Heart left ventricle (tissue), 13 donors: ENCODE measurements at regions not wholly inside any gene's neighbourhood (a gene's known extent, or its start where the extent isn't known, plus 50 kb on each side); places are given as distances from the start of the nearest gene placed in this dataset.

Experiments used
- CTCF ChIP-seq, 12 donors: fragments of 200-600 bp; sonication (generic) in 4 of 12; IDR thresholded peaks; one replicate each; pipeline versions ENCODE4 v1.5.0 to v1.8.0; 2018 to 2022; ENCODE audit warnings: antibody characterized with exemption in 12 of 12, mild to moderate bottlenecking in 5 of 12
- POLR2A ChIP-seq, 2 donors: fragments of 450-650 bp; IDR thresholded peaks; one replicate each; pipeline ENCODE4 v1.6.1; 2017; ENCODE audit warnings: antibody characterized with exemption in 2 of 2, mild to moderate bottlenecking in 2 of 2, moderate library complexity in 2 of 2
- donor health status: ischemic (EF 13 %, LVEDD 7.1; RV severe dilation, severe dysfunction).
- donor health status: DM: no; HTN: yes; CAD: no.
- donor health status: DM: no; HTN: no; CAD: no.
- donor health status: ischemic (EF 25% LVEDD 6.9; RV normal size, moderate dysfunction).
- donor health status: ischemic (EF 25% LVEDD 5.7; RV mildly dilated, moderate dysfunction).
- donor health status: ischemic (EF 35%, LVEDD 5.7; RV mildly dilated, moderate dysfunction).
- donor health status: nonischemic (EF 11% LVEDD 7.7; RV severe dilation, severe dysfunction).
- donor health status: DM: yes; HTN: yes; CAD: no.
- donor health status: PGD.
- donor health status: ischemic (EF 29% LVEDD 5.4; RV normal size, mild dysfunction).
- donor health status: nonischemic (EF 23%, LVEDD 6.1; RV moderate dilation, normal function).

- no peak for TF ChIP-seq CTCF (IDR thresholded peaks at IDR 0.05)
- no peak for TF ChIP-seq POLR2A (IDR thresholded peaks at IDR 0.05)
Measured at GRCh38 chr14:45633220-45633984, 380.4 kb upstream of the MIS18BP1 start.
